ENCODE measurements at regions not wholly inside any gene's neighbourhood (a gene's known extent, or its start where the extent isn't known, plus 50 kb on each side); places are given as distances from the start of the nearest gene placed in this dataset.
A peak's percentile ranks its signal among the peaks of the same experiment; 100 is the strongest.

DNA sequence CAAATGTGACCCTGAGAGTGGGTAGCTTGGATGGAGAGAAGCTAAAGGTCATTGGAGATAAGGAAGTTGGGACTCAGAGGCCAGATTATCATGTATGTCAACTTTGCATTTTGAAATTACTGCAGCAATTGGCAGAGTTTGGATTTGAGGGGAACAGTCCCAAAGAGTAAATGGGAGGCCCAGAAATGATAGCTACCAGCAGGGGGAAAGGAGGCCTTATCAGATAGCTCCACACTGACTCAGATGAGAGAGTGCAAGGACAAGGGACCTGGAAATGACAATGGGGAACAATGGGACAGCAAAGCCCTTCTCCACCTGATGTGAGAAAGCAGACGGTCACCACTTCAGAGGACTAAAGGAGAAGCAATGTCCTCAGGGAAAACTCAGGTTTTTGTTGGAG is 201.5 kb upstream of the JADE1 start:
- Histone ChIP-seq H4K20me1 (ENCODE audit: insufficient read depth, low read length) (no peaks in the 10 kb centered on the region), H3K9me3 (ENCODE audit: low read length) (no peaks in the 10 kb centered on the region), H2AFZ (ENCODE audit: low read length) (no peak overlapping the region), H3K79me2 (ENCODE audit: insufficient read depth, low read length) (no peaks in the 10 kb centered on the region), H3K36me3 (replicated peaks in 1 of 2; ENCODE audit: control insufficient read depth in 1 of 2, insufficient read depth in 2 of 2, low read length in 2 of 2) (no peaks in the 10 kb centered on the region), H3K9ac (ENCODE audit: insufficient read depth, low read depth, low read length) (no peak overlapping the region), H3K27me3 (ENCODE audit: control insufficient read depth in 1 of 2, insufficient read depth in 2 of 2, low read length in 2 of 2) (no peaks in the 10 kb centered on the region), H3K4me3 (replicated peaks in 1 of 3; ENCODE audit: insufficient read depth in 1 of 3, low read depth in 2 of 3, low read length in 3 of 3) (no peak overlapping the region), H3K4me1 (ENCODE audit: insufficient read depth, low read length) (no peaks in the 10 kb centered on the region), H3K4me2 (ENCODE audit: low read depth, low read length) (no peak overlapping the region), H3K27ac (ENCODE audit: extremely low read length, insufficient read depth, low read length) (no peak overlapping the region)
- ChIA-PET POLR2A (interaction anchor here (0.9 kb wide), 1 partner anchor 9 kb away, joined by 4 read pairs; no protein-coding TSS in a partner anchor), CTCF (ENCODE audit: low intra/inter-chr PET ratio, low total read pairs) (no interaction called here)
- DNase-seq (ENCODE audit: low spot score) (no peak), FAIRE-seq (no peak), ATAC-seq (peak; percentile 68)
- no TSS peak for BruUV-seq (replicated peaks)
- intact Hi-C loops (cut with micrococcal nuclease; ENCODE audit: unreplicated experiment) (no loop called here), in situ Hi-C loops (cut with HindIII; ENCODE audit: extremely low pct_ligation_motif_present, low pct_unique_long_range_greater_than_20kb) (no loop called here)
- TF ChIP-seq, protein P1, sequence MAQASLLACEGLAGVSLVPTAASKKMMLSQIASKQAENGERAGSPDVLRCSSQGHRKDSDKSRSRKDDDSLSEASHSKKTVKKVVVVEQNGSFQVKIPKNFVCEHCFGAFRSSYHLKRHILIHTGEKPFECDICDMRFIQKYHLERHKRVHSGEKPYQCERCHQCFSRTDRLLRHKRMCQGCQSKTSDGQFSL (CRISPR knock-in tag; IDR thresholded peaks at IDR 0.05): no peak
- no peak for TF ChIP-seq REL (CRISPR knock-in tag; conservative IDR thresholded peaks at IDR 0.05)
- TF ChIP-seq, protein P2, sequence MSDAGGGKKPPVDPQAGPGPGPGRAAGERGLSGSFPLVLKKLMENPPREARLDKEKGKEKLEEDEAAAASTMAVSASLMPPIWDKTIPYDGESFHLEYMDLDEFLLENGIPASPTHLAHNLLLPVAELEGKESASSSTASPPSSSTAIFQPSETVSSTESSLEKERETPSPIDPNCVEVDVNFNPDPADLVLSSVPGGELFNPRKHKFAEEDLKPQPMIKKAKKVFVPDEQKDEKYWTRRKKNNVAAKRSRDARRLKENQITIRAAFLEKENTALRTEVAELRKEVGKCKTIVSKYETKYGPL (CRISPR knock-in tag; IDR thresholded peaks at IDR 0.05): no peak
- no peak for TF ChIP-seq ZNF891 (CRISPR knock-in tag; IDR thresholded peaks at IDR 0.05)
- TF ChIP-seq ZFP36L1 (CRISPR knock-in tag; IDR thresholded peaks at IDR 0.05): no peak
- TF ChIP-seq PHF8 (CRISPR knock-in tag; IDR thresholded peaks at IDR 0.05): no peak
- no peak for TF ChIP-seq TBP (CRISPR knock-in tag; IDR thresholded peaks at IDR 0.05)
- no peak for TF ChIP-seq DMAP1 (CRISPR knock-in tag; IDR thresholded peaks at IDR 0.05)
- no peak for TF ChIP-seq PHF21A (CRISPR knock-in tag; IDR thresholded peaks at IDR 0.05)
- TF ChIP-seq GTF3A (CRISPR knock-in tag; conservative IDR thresholded peaks at IDR 0.05): no peak
- no peak for TF ChIP-seq ADNP (CRISPR knock-in tag; IDR thresholded peaks at IDR 0.05)
- no peak for TF ChIP-seq ZMAT3 (CRISPR knock-in tag; conservative IDR thresholded peaks at IDR 0.05)
- WGBS (ENCODE audit: low lambda C conversion rate): 0% methylated on average over 1 of the region's 1 CpG

Measured in HepG2 (cell line).